HG03060 (cell line): ENCODE measurements at regions not wholly inside any gene's neighbourhood (a gene's known extent, or its start where the extent isn't known, plus 50 kb on each side); places are given as distances from the start of the nearest gene placed in this dataset.

Experiments
- ATAC-seq: cut with Tn5 transposase; IDR thresholded peaks from one replicate; pipeline ENCODE4 v1.9.1; 2021; ENCODE audit warnings: low read depth, moderate number of reproducible peaks; ENCODE audit not compliant: unreplicated experiment

- no peak for ATAC-seq
These were observed 50.8 kb upstream of the GADL1 start for GRCh38 chr3:30945291-30945690.

GRCh38 chr3:30948426-30948825 is 54.0 kb upstream of the GADL1 start:
- ATAC-seq, result no peak

- no peak for ATAC-seq
These were observed 57.4 kb upstream of the GADL1 start for GRCh38 chr3:30951826-30952225.

GRCh38 chr3:30952786-30953185 is 58.3 kb upstream of the GADL1 start:
- no peak for ATAC-seq

GRCh38 chr3:30954426-30954825 is 60.0 kb upstream of the GADL1 start:
- no peak for ATAC-seq

- no peak for ATAC-seq
These were observed 67.6 kb upstream of the GADL1 start for GRCh38 chr3:30962084-30962483.

GRCh38 chr3:30962493-30962892 is 68.0 kb upstream of the GADL1 start:
- ATAC-seq, result no peak

- ATAC-seq, result no peak
These were observed 68.8 kb upstream of the GADL1 start for GRCh38 chr3:30963223-30963722.

- ATAC-seq, result peak; percentile 83
These were observed 70.2 kb upstream of the GADL1 start for GRCh38 chr3:30964612-30965011.

GRCh38 chr3:30966896-30967295 is 72.4 kb upstream of the GADL1 start:
- ATAC-seq, result no peak

GRCh38 chr3:30970183-30970582 is 75.7 kb upstream of the GADL1 start:
- ATAC-seq, result no peak

- ATAC-seq, result no peak
These were observed 78.0 kb upstream of the GADL1 start for GRCh38 chr3:30972449-30972848.

GRCh38 chr3:30974071-30974470 is 79.6 kb upstream of the GADL1 start:
- no peak for ATAC-seq

- ATAC-seq, result no peak
These were observed 83.1 kb upstream of the GADL1 start for GRCh38 chr3:30977592-30977991.

GRCh38 chr3:30980993-30981392 is 86.5 kb upstream of the GADL1 start:
- ATAC-seq, result no peak

GRCh38 chr3:30982416-30983075 is 88.1 kb upstream of the GADL1 start:
- no peak for ATAC-seq

GRCh38 chr3:30984855-30985749 is 90.6 kb upstream of the GADL1 start:
- no peak for ATAC-seq

GRCh38 chr3:30986551-30986950 is 92.1 kb upstream of the GADL1 start:
- no peak for ATAC-seq

- ATAC-seq, result no peak
These were observed 94.3 kb upstream of the GADL1 start for GRCh38 chr3:30988769-30989168.

GRCh38 chr3:30989276-30990030 is 95.0 kb upstream of the GADL1 start:
- no peak for ATAC-seq

- ATAC-seq, result no peak
These were observed 102.0 kb upstream of the GADL1 start for GRCh38 chr3:30996467-30996866.
